ENCODE measurements at regions not wholly inside any gene's neighbourhood (a gene's known extent, or its start where the extent isn't known, plus 50 kb on each side); places are given as distances from the start of the nearest gene placed in this dataset.
"Not testable (repeated sequence)": the region's sequence is repeated elsewhere in the genome, so short reads cannot be mapped to it uniquely, and the experiment has no call there.

- DNase-seq = no peak
Measured at GRCh38 chr5:28984639-28985038, 1946.3 kb upstream of the CDH9 start.

- DNase-seq = no peak
Measured at GRCh38 chr5:28975508-28975907, 1937.1 kb upstream of the CDH9 start.

- no peak for DNase-seq
Measured at GRCh38 chr5:28967848-28968247, 1929.5 kb upstream of the CDH9 start.

GRCh38 chr5:28961816-28962215 is 1923.4 kb upstream of the CDH9 start:
- no peak for DNase-seq

GRCh38 chr5:28958581-28958980 is 1920.2 kb upstream of the CDH9 start:
- DNase-seq = no peak

GRCh38 chr5:28957450-28957849 is 1919.1 kb upstream of the CDH9 start:
- no peak for DNase-seq

- DNase-seq = no peak
Measured at GRCh38 chr5:28954074-28954473, 1915.7 kb upstream of the CDH9 start.

GRCh38 chr5:28947865-28948264 is 1909.5 kb upstream of the CDH9 start:
- no peak for DNase-seq

- no peak for DNase-seq
Measured at GRCh38 chr5:28945859-28946258, 1907.5 kb upstream of the CDH9 start.

GRCh38 chr5:28929366-28929765 is 1891.0 kb upstream of the CDH9 start:
- DNase-seq = not testable (repeated sequence)

GRCh38 chr5:28928327-28928790 is 1890.0 kb upstream of the CDH9 start:
- not testable (repeated sequence) for DNase-seq

GRCh38 chr5:28927559-28928326 is 1889.4 kb upstream of the CDH9 start:
- no peak for DNase-seq

GRCh38 chr5:28926422-28926821 is 1888.0 kb upstream of the CDH9 start:
- no peak for DNase-seq

GRCh38 chr5:28917631-28918030 is 1879.2 kb upstream of the CDH9 start:
- no peak for DNase-seq

GRCh38 chr5:28914297-28914696 is 1875.9 kb upstream of the CDH9 start:
- DNase-seq = no peak

GRCh38 chr5:28903643-28904042 is 1865.3 kb upstream of the CDH9 start:
- DNase-seq = no peak

- no peak for DNase-seq
Measured at GRCh38 chr5:28896949-28897348, 1858.6 kb upstream of the CDH9 start.

- DNase-seq = no peak
Measured at GRCh38 chr5:28880936-28881335, 1842.5 kb upstream of the CDH9 start.

- no peak for DNase-seq
Measured at GRCh38 chr5:28877050-28877449, 1838.7 kb upstream of the CDH9 start.

GRCh38 chr5:28864006-28864405 is 1825.6 kb upstream of the CDH9 start:
- DNase-seq = no peak

- DNase-seq = no peak
Measured at GRCh38 chr5:28862860-28863196, 1824.4 kb upstream of the CDH9 start.

GRCh38 chr5:28862137-28862859 is 1823.9 kb upstream of the CDH9 start:
- DNase-seq = no peak

GRCh38 chr5:28855626-28856025 is 1817.2 kb upstream of the CDH9 start:
- no peak for DNase-seq

- no peak for DNase-seq
Measured at GRCh38 chr5:28850320-28850921, 1812.0 kb upstream of the CDH9 start.

All from stimulated activated naive CD4-positive, alpha-beta T cell (primary cell).